SKM-1 (cell line): ENCODE measurements at regions not wholly inside any gene's neighbourhood (a gene's known extent, or its start where the extent isn't known, plus 50 kb on each side); places are given as distances from the start of the nearest gene placed in this dataset.

Source experiments
- DNase-seq: peaks from one replicate; lab custom pipeline; 2025; ENCODE audit not compliant: unreplicated experiment; lab: John Stamatoyannopoulos, UW

DNA sequence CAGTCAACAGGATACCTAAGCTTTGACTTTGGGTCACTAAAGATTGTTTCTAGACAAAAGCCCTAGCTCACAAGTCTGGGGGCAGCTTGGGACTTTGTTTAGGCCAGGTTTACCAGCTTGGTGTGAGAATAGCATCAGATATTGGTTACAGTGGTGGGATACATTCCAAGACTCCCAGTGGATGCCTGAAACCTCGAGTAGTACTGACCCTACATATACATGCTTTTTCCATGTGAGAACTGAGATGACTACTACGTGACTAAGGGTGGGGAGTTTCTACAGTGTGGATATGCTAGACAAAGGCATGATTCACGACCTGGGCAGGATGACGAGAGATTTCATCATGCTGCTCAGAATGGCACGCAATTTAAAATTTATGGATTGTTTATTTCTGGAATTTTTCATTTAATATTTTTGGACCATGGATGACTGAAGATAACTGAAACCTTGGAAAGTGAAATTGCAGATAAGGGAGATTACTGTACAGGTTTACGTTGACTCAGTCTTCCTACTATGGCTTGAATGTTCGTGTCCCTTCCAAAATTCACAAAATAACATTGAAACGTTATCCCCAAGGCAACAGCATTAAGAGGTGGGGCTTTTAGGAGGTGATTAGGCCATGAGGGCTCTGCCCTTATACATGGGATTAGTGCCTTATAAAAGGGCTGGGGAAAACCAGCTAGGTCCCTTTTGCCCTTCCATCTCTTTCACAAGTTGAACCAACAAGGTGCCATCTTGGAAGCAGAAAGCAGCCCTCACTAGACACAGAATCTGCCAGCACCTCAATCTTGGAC, 50.2 kb upstream of the CTAGE1 start:
- no peak for DNase-seq

DNA sequence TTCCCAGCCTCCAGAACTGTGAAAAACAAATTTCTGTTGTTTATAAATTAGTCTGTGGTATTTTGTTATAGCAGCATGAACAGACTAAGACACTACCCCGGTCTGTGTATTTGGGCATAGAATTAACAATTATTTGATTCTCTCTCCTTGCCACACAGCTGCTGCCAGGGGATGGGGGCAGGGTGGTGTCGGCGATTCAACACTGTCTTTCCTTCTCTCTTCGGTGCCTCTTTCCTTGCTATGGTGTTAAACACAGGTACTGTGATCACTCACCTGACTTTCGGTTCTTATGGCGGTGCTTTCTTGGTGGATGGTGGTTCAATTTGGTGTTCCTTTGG, 50.8 kb upstream of the CTAGE1 start:
- DNase-seq: no peak

DNA sequence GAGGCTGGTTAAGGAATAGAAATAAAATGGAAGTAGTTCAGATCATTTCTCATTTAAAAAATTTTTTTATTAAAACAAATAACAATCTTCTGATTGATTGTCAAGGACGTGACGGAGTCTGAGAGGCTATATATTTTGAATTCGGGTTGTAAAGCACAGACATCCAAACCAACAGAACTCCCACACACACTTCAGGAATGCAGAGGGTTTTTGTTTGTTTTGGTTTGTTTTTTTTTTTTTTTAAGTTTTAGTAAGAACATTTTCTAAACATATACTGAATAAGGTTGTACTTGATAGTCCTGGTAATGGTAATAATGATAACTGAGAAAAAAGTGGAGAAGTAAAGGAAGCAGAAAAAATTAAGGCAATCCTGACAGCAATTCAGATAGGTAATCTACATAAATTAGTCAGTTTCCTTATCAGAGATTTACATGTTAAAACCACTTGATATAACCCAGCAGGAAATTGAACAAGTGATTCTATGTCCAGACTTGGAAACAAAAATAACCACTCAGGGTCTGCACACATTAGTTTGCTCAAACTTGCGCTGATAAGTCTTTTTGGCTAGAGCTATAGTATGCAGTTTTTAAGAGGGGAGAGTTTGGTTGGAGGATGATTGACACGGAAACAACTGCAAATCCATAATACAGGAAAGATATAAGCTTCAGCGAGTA, 51.5 kb upstream of the CTAGE1 start:
- no peak for DNase-seq

DNA sequence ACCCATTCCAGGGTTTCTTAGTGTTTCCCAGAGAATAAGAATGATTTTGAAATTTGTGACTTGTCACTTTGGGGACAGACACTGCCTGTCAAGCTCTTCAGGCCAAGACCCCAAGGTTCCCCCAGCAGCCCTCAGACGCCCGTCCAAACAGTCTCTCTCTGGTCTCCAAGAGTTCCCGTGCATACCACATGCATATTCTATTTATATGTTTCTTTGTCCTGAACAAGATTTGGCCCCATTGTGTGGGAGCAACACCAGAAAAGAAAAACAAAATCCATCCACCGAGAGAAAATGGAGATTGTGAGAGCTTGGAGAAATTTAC, 52.2 kb upstream of the CTAGE1 start:
- no peak for DNase-seq

DNA sequence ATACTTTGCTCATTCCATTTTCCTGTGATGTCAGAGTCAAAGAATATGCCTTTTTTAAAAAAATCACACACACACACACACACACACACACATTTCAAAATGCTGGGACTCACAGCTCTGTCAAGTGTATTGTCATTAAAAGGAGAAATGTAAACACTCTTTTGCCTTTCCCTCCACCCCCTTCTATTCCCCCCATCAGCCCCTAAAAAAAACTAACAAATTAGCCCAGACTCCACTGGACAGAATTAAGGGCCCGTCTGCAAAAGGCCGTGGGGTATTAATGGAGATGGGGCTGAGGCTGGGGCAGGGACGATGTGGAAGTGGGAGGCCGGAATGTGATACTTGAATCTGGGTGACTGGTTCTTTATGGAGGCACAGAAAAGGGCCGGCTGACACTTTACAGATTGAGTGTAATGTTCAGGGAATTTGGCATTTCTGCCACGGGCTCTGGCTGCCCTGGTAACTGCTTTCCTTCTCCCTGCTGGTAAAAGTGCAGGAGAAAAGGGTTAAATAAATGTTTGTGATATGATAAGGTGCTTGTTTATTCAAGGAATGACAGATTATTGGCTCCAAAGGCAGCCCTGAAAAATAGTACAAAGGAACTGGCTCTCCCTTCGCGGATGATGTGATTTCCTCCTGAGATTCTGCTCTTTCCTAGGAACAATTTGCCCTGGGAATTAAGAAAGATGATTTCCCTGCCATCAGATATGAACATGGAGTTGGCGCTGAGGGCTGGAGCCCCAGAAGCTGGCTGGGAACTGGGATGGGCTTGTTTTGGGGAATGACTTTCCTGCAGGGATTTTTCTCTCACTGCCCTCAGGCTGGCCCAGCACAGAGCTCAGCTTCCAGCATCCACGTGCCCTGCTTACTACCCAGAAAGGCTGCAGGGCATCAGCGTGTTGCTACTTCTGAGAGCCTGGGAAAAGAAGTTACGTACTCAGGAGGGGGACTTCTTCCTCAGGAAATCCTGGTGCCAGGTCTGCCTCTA, 52.8 kb upstream of the CTAGE1 start:
- no peak for DNase-seq

DNA sequence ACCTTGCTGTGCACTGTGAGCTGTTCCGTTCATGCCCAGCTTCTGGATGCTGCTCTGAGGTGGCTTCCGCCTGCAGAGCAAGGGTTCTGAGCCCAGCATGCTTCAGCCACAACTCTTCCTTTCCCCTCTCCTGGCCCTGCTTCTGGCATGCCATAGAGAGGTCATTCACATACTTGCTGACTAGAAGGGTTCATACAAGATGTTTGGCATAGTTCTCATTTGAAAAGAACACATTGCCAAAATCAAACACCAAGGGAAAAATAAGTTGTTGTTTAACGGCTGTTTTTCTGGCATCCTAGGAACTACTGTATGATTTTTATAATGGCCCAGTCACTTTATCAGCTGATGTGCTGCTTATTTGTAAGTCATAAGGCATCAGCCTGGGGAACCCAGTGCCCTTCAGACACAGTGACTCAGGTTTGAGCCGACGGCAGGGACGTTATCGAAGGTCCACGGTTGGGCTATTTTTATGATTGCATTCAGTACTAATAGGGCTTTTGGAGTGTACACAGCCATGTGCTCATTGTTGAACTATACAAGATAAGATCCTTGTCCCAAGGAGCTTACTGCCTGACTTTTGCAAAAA, 53.9 kb upstream of the CTAGE1 start:
- no peak for DNase-seq

DNA sequence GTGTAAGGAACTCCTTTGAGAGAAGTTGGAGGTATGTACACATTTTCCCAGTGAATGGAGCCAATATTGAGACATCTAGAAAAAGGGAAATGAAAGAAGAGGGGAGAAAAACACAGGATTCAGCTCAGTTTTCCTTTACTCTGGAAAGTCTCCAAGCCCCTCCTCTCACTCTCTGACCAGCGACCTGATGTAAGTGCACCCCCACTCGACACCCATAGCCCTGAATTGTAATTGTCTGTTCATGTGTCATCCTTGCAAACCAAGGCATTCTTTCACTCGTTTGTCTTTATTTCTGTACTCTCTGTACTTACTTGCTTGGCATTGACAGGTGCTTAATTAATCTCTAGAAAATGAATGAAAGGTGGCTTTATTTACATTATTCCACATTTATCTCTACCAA, 55.7 kb upstream of the CTAGE1 start:
- no peak for DNase-seq

DNA sequence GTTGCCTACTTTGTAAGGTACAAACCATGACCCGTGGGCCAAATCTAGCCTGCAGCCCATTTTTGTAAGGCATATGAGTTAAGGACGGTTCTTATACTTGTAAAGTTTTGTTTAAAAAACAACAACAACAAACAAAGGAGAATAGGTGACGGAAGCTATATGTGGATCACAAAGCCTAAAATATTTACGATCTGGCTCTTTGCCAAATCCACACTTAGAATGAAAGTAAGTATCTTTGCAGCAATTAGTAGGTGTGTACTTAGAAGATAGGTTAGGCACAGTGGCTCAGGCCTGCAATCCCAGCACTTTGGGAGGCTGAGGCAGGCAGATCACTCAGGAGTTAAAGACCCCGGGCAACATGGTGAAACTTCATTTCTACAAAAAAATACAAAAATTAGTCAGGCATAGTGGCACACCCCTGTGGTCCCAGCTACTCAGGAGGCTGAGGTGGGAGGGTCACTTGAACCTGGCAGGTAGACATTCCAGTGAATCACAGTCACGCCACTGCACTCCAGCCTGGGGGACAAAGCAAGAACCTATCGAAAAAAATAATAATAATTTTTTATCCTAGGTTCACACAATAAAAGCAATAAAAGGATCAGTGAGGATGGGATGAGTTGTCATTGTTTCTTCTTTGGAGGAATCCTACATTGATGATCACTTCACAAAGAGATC, 57.8 kb upstream of the CTAGE1 start:
- no peak for DNase-seq

DNA sequence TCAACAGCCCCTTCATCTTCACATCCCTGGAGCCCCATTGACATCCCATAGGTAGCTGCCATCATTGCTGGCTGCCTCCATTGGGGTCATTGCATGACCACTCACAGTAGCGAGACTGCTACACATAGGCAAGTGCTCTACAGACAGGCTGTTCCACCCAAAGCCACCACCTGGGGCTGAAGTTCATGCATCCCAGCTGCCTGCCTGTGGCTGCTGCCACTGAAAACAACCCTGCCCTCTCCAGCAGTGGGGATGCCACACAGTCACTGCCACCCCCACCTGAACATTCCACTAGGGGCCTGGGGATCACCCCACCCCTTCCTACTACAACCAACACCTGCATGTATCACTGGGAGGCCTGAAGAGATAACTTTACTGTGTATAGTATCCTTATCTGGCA, 59.5 kb upstream of the CTAGE1 start:
- DNase-seq: no peak

DNA sequence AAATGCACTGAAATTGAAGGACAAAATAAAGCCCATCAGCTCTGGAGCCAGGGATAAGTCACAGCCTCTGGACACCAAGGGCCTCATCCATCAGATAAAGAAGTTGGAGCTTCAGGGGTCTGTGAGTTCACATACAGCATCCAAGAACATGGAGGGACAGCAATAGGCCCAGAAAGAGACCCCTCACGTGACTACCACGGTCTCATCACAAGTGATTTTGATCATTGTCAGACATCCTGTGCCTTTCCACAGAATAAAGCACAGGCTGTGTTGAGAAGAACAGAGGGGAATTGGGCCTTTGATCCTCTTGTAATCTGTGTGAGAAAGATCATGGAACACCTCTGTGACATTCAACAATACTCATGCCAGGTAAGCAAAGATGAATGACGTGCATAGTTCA, 65.2 kb upstream of the CTAGE1 start:
- no peak for DNase-seq

DNA sequence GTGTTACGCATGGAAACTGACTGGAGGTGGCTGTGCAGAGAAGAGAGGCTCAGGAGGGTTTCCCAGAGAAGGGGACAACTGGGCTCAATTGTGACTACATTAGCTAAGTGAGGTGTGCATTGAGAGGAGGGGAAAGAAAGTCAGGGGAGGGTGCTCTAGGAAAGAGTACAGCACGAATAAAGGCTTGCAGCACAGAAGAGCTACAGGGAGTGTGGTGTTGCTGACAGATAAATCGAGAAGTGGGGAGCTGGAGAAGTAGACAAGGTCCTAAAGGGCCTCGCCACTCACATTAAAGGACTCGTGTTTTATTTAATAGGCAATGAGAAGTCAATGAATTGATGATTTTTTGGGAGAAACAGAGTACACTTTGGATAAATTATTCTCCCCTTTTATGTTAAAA, 65.7 kb upstream of the CTAGE1 start:
- DNase-seq: no peak

DNA sequence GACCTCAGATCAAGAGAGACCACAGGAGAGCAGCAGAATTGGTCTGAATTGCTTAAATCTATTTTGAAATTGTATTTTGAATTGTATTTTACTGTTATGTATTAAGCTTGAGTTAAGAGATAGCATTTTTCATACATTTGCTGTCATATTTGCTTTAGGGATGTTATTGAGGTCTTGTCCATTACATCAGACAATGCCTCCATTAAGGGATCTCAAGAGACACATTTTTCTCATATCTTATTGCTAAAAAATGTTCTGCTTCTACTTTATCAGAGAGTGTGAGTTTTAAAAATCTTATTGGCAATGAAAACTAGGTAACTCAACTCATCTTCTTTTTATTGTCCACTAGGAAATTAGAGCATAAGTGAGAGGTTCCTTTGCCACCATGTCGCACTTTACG, 66.8 kb upstream of the CTAGE1 start:
- DNase-seq: no peak

DNA sequence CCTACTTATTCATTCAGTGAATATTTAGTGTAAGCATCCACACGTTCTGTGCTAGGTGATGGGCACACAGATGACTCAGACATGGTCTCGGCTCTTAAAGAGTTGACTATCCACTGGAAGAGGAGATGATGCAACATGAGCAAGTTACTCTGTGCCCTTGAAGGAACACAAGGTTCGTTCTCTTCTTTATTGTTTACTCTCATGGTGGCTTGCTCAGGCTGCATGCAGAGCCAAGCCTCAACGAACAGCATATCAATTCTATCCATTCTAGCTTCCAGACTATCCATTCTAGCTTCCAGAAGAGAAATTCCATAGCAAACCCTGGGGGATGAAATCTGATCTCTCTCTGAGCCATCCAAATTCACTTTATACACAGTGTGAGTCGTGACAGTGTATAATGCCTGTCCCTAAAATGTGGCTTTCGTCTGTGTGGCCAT, 68.1 kb upstream of the CTAGE1 start:
- DNase-seq: no peak

DNA sequence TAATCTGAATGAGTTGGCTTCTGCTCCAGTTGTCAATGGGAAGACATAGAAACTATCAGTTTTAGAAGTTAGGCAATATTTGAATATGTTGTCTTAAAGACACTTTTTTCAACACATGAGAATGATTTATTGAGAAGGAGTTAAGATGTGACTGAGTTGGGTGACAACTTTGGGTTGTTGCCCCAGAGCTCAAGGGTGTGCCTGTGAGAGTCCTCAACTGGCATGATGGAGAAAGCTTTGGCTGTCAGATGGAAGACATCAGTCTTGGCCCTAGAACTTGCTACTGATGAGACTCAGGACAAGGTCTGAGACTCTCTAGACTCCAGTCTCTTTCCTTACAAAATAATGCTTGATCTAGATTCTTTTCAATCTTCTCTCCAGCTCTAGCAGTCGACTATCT, 69.0 kb upstream of the CTAGE1 start:
- DNase-seq: no peak

DNA sequence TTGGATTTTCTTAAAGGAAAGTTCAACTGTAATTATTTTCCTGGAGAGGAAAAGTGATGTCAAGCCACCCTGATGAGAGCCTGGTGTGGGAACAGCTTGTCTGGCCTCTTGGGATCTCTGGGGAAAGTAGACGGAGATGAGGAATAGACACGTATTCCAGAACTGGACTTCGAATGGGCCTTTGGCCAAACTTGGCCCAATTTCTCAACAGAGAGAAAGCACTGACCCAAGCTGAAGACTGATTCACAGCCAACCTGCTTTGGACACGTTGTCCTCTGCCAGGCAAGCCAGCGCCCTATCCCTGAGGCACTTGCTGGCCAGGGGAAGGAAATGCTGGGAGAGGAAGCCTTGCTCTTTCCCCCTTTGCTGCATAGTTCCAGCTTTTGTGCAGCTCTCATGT, 70.8 kb upstream of the CTAGE1 start:
- DNase-seq: no peak

DNA sequence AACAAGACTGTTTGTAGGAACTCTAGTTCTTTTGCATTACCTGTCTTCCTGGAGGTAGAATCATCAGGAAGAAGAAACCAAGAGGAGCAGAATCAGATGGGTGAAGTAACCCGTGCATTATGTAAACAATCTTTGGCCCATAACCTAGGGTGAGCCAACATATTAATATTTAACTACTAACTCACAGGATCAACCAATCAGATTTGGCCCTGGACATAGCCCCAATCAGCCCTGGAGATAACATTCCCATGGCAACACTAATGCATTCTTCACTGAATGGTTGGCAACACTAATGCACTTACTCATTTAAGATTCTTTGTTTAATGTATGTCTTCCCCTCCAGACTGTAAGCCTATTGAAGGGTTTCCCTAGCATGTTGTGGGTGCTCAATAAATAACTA, 72.0 kb upstream of the CTAGE1 start:
- no peak for DNase-seq

DNA sequence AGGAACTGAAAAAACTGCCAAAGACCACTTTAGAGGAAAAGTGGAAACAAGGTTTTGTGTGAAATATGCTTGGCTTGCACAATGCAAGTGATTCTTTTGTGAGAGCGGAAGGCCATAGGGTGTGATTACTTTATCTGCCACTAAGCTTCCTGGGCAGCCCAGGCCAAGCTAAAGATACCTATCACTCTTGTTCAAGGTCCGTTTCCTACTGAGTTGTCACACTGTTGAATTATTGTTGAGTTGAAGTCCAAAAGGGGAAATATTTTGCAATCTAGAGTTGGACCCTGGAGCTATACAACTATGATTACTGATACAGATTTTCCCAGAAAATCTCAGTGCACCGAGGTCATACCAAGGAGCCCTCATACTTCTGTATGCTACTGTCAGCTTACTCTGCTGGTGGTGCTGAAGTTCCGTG, 72.7 kb upstream of the CTAGE1 start:
- DNase-seq: no peak

DNA sequence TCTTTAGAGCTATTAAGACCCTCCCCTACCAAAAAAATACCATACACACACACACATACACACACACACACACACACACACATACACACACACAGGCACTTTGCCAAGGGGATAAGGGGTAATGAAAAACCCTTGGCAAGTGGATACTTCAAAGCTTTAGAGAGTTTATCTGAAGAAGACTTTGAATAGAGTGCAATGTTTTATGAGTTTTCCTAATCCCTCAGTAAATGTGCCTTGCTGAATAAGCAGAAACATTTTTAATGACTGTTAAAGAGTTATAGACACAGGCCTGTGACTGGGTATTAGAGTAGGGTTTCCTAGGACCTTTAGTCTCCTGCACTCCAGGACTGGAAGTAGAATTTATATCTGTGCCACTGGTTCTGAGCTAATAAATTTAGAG, 75.5 kb upstream of the CTAGE1 start:
- DNase-seq: no peak

DNA sequence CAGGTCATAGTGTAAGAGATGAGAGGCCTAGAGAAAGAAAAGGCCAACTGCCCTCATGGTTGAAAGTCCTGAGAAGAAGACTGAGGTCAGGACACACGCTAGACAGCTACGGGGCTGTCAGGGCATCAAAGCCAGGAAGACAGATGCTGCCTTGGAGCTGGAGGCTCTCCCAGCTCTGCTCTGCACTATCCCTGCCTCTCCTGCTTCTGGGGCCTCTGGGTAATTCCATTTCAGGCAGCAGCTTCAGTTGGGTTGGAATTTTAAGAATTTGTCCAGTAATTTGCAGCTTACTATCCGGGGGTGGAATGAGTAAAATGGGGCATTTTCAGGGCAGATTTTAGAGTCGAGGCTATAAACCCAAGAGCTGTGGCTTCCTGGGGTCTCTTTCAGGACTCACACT, 76.2 kb upstream of the CTAGE1 start:
- DNase-seq: no peak

DNA sequence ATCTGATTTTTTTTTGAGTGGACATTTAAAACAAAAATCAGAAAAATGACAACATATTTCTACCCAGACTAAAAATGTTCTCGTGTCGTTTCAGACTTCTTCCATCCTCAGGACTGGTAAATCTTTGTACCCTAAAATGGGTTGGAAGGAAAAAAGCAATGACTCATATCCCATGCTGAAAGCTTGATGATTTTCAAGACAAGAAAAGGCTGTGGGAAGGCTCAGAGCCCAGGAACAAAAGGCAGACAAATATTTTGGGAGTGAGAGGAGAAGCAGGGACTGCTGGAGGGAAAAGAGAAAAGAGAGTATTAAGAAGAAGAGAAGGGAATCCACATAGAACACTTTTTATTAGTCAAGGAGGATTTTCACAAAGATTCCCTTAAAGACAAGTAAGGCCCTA, 77.1 kb upstream of the CTAGE1 start:
- no peak for DNase-seq

DNA sequence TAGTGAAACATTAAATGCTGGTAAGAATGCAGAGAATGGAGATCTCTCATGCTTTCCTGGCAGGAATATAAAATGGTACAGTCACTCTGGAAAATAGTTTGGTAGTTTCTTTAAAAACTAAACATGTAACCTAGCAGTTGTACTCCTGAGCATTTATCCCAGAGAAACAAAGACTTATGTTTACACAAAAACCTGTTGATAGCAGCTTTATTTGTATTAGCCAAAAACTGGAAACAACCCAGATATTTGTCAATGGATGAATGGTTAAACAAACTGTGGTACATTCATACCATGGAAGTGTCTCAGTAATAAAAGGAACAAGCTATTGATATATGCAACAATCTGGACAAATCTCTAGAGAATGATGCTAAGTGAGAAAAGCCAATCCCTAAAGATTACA, 81.7 kb upstream of the CTAGE1 start:
- no peak for DNase-seq
